ENCODE measurements at regions not wholly inside any gene's neighbourhood (a gene's known extent, or its start where the extent isn't known, plus 50 kb on each side); places are given as distances from the start of the nearest gene placed in this dataset.

- H3F3A ChIP-seq (replicated peaks; ENCODE audit: insufficient read depth): no peaks in the 10 kb centered on the region
- no peak overlapping the region for H2AFZ ChIP-seq (ENCODE audit: low read depth)
- H3K9ac ChIP-seq: no peak overlapping the region
- H4K20me1 ChIP-seq (ENCODE audit: insufficient read depth): no peaks in the 10 kb centered on the region
- no peaks in the 10 kb centered on the region for H3K79me2 ChIP-seq (ENCODE audit: insufficient read depth)
- CTCF ChIA-PET: interaction anchor here (0.6 kb wide), 1 partner anchor 395 kb away, joined by 3 read pairs; no protein-coding TSS in a partner anchor
- no peaks in the 10 kb centered on the region for H3K27me3 ChIP-seq (ENCODE audit: insufficient read depth)
- TF ChIP-seq MEF2A (IDR thresholded peaks at IDR 0.05; ENCODE audit: borderline replicate concordance, low read depth): no peak
- no peak for TF ChIP-seq RAD21 (IDR thresholded peaks at IDR 0.05; ENCODE audit: low read length)
- no peak for TF ChIP-seq FOXJ3 (CRISPR knock-in tag; IDR thresholded peaks at IDR 0.05)
- TF ChIP-seq FOXM1 (IDR thresholded peaks at IDR 0.05; ENCODE audit: low read depth): no peak
- TF ChIP-seq JUND (IDR thresholded peaks at IDR 0.05): no peak
- TF ChIP-seq NFIC (IDR thresholded peaks at IDR 0.05; ENCODE audit: borderline replicate concordance): no peak
- TF ChIP-seq TAF1 (IDR thresholded peaks at IDR 0.05; ENCODE audit: borderline replicate concordance, low read depth, low read length): no peak
- no peak for TF ChIP-seq ELF1 (IDR thresholded peaks at IDR 0.05)
- no peak for TF ChIP-seq EZH2phosphoT487 (IDR thresholded peaks at IDR 0.05; ENCODE audit: borderline replicate concordance, low read depth)
- no peak for TF ChIP-seq PBX3 (IDR thresholded peaks at IDR 0.05)
- no peak for TF ChIP-seq USF2 (IDR thresholded peaks at IDR 0.05; ENCODE audit: borderline replicate concordance, low read depth, low read length)
- no peak for TF ChIP-seq RCOR1 (IDR thresholded peaks at IDR 0.05; ENCODE audit: low read length)
- no peak for TF ChIP-seq NRF1 (IDR thresholded peaks at IDR 0.05; ENCODE audit: low read depth, low read length)
- POLR2A ChIA-PET: no interaction called here
- no peak overlapping the region for H3K4me3 ChIP-seq (ENCODE audit: low read depth in 2 of 2, low read length in 1 of 2)
- no peaks in the 10 kb centered on the region for H3K9me3 ChIP-seq
- no peaks in the 10 kb centered on the region for H3K9me2 ChIP-seq
- WGBS (ENCODE audit: low lambda C conversion rate): 77% methylated on average over 2 of the region's 2 CpGs
- no peak overlapping the region for H3K4me2 ChIP-seq
- H3K27ac ChIP-seq (ENCODE audit: low read depth in 2 of 2, low read length in 1 of 2): no peak overlapping the region
- DNase-seq: no peak
- no peaks in the 10 kb centered on the region for H3K4me1 ChIP-seq (ENCODE audit: control insufficient read depth in 1 of 2, insufficient read depth in 2 of 2, low read depth in 1 of 2, low read length in 1 of 2)
- no peaks in the 10 kb centered on the region for H3K36me3 ChIP-seq (replicated peaks in 1 of 2; ENCODE audit: control insufficient read depth in 1 of 2, insufficient read depth in 2 of 2, low read length in 1 of 2)
These were observed 261.6 kb upstream of the TTC14 start for GRCh38 chr3:180340395-180340794.

DNA sequence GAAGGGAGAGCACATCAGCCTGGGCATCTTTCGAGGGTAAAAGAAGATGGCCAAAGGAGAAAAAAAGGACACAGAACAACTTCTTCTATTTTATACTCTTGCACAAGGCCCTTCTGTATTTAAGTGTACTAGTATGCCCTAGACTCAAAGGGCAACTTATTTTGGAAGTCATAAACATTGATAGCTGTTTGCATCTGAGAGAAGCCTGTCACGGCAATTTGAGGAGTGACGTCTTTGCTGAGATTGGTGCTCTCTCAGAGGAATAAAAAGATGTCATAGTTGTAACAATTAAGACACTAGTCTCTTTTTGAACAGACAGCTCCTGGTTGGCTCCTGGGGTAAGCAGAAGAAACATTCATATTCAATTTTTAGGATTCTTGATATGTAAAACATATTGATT, 260.4 kb upstream of the TTC14 start:
- H4K20me1 ChIP-seq (ENCODE audit: insufficient read depth): no peaks in the 10 kb centered on the region
- ChIA-PET CTCF (no interaction called here), POLR2A (no interaction called here)
- H3K9me3 ChIP-seq: no peaks in the 10 kb centered on the region
- H3K27me3 ChIP-seq (ENCODE audit: insufficient read depth): no peaks in the 10 kb centered on the region
- H3K79me2 ChIP-seq (ENCODE audit: insufficient read depth): no peaks in the 10 kb centered on the region
- no peak overlapping the region for H3K27ac ChIP-seq (ENCODE audit: low read depth in 2 of 2, low read length in 1 of 2)
- no peaks in the 10 kb centered on the region for H3K36me3 ChIP-seq (replicated peaks in 1 of 2; ENCODE audit: control insufficient read depth in 1 of 2, insufficient read depth in 2 of 2, low read length in 1 of 2)
- DNase-seq: no peak
- no peak for TF ChIP-seq RXRA (IDR thresholded peaks at IDR 0.05; ENCODE audit: borderline replicate concordance, low read depth)
- no peak for TF ChIP-seq IRF3 (IDR thresholded peaks at IDR 0.05; ENCODE audit: low read depth, low read length)
- TF ChIP-seq TCF12 (IDR thresholded peaks at IDR 0.05): no peak
- no peaks in the 10 kb centered on the region for H3F3A ChIP-seq (replicated peaks; ENCODE audit: insufficient read depth)
- no peak overlapping the region for H3K4me3 ChIP-seq (ENCODE audit: low read depth in 2 of 2, low read length in 1 of 2)
- no peaks in the 10 kb centered on the region for H3K4me1 ChIP-seq (ENCODE audit: control insufficient read depth in 1 of 2, insufficient read depth in 2 of 2, low read depth in 1 of 2, low read length in 1 of 2)
- H3K4me2 ChIP-seq: no peak overlapping the region
- no peak overlapping the region for H3K9ac ChIP-seq
- 81% methylated on average over 3 of the region's 3 CpGs for WGBS (ENCODE audit: low lambda C conversion rate)
- H3K9me2 ChIP-seq: no peaks in the 10 kb centered on the region
- no peak overlapping the region for H2AFZ ChIP-seq (ENCODE audit: low read depth)

Data from SK-N-SH (cell line).